ENCODE measurements at regions not wholly inside any gene's neighbourhood (a gene's known extent, or its start where the extent isn't known, plus 50 kb on each side); places are given as distances from the start of the nearest gene placed in this dataset.

- no peak for DNase-seq (ENCODE audit: low spot score)
Measured at GRCh38 chr2:40507432-40507831, 55.5 kb upstream of the SLC8A1 start.

- no peak for DNase-seq (ENCODE audit: low spot score)
Measured at GRCh38 chr2:40510304-40510703, 58.4 kb upstream of the SLC8A1 start.

DNA sequence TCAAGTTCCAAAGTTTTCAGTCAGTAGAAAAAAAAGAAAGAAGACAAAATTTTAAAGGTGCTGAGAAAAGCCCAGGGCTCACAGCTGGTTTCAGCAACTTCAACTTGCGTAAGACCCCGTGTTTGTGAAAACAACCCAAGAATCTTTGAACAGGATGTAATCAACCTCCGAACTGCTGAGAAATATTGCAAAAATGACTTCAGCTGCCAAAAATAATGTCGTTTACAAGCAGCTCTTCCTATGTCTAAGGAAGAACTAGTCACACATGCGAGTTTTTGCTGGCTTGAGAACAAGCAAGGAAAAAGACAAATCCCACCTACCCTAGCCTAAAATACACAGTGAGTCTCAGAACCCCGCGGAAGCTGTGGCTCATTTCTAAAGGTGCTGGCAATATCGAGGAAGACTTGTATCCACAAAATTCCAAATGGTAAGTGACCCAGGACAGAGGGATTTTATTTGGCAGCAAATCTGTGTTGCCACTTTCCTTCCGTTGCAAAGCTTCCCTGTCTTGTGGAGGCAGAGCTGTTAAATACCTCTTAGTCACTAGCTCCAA is 59.8 kb upstream of the SLC8A1 start:
- no peak for DNase-seq (ENCODE audit: low spot score)

DNA sequence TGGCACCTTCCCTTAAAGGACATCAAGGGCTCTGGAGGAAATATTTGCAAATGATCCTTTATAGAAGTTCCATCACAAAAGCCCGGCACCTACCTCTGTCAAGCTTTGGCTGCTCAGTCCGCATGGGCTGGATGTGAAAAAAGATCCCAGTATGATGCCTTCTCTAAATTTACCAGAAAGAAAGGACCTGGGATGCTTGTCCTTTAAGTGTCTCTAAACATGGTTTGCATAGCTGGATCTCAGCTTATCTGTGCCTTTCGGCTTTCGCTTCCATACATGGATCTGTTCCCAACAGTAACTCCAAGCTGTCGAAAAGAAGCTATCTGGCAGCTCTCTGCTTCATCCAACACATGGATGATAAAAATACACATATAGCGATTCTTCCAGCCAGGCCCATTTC is 60.4 kb upstream of the SLC8A1 start:
- no peak for DNase-seq (ENCODE audit: low spot score)

DNA sequence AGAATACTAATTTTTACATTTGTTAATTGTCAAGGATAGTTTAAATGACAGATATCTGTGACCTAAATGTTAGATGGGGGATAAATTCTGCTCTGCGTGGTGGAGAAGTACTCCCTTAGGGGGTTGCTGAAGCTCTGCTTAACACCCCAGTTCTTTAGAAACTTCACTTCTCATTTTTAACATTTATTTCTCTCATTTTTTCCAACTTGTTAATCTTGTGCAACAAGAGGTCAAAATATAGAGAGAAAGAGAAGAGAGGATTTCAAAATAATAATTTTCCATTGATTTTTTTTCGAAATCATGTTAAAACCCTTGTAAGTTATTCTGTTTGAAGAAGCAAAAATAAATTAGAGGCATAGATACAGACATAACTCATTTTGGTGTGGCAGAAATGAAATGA is 61.3 kb upstream of the SLC8A1 start:
- no peak for DNase-seq (ENCODE audit: low spot score)

DNA sequence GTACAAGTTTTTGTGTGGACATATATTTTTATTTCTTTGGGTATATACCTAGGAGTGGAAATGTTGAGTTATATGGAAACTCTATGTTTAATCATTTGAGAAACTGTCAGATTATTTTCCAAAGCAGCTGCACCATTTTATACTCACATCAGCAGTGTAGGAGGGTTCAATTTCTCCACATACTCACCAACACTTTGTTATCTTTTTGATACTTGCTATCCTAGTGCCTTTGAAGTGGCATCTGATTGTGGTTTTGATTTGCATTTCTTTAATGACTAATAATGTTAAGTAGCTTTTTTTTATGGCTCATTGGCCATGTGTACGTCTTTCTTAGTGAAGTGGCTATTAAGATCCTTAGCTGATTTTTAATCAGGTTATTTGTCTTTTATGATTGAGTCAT is 64.7 kb upstream of the SLC8A1 start:
- DNase-seq (ENCODE audit: low spot score): no peak

- DNase-seq (ENCODE audit: low spot score): no peak
Measured at GRCh38 chr2:40528564-40528963, 76.7 kb upstream of the SLC8A1 start.

DNA sequence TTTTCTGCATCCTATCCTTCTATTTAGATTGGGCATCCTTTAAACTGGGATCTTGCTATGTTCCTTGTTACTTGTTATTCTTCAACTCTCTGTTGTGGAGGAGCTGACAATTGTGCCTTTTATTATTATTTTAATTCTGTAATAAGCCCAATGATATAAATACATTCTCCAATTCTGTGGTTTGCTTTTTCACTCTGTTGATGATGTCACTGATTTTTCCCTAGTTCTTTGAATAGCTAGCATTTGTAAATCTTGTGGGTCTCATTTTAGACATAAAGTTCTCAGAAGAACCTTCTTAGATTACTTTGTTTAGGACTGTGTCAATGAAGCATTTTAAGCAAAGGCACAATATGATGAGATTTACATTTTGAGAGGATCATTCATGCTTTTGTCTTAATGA is 79.5 kb upstream of the SLC8A1 start:
- DNase-seq (ENCODE audit: low spot score): no peak

DNA sequence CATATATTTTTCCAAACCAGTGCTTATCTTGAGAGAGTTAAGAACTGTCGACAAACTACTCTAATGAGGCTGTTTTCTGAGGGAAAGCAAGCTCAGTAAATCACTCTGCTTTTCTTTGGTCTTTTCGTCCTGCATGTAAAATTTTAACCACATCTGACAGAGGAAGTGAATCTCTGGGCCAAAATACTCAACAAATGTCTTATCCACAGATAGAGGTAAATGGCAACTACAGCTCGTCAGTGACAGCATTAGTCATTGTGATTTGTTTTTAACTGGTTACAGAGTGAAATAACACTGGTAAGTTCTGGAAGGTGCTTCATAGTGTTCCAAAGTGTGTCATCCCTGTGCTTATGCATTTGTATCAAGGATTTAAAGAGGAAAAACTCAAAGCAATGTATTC is 82.6 kb upstream of the SLC8A1 start:
- no peak for DNase-seq (ENCODE audit: low spot score)

DNA sequence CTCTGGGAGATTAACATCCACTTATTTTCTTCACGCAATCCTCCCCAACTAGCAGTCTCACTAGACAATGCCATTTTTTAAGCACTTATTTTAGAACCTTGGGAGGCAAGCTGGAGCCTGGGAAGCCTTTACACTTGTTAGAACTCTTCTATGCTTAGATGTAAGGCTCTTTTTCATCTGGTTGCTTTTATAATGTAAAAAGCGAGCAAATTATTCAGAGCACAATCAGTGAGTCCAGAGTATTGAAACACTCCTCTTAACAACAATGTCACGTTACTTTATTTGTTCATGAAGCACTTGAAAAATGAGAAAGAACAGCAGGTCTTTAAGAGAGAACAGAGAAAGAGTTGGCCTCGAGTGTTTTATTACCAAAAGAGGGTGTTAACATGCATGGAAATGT is 84.1 kb upstream of the SLC8A1 start:
- no peak for DNase-seq (ENCODE audit: low spot score)

DNA sequence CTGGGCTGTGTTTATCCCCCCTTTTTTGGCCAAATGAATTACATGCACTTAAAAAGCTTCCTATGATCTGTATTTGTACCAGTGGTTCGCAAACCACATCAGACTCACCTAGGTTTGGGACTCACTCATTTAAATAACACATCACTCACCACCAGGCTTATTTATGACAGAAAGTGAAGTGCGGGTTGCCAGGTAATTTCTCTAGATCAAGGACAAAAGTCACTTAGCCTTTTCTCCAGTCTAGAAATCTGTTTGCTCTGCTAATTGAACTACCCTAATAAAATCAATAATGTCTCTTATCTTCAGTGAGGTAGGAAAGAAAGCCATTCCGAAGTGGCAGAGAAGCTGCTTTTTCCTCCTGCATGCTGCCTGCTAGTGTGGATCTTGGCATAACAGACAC is 88.1 kb upstream of the SLC8A1 start:
- no peak for DNase-seq (ENCODE audit: low spot score)

GRCh38 chr2:40543381-40543780 is 91.5 kb upstream of the SLC8A1 start:
- DNase-seq (ENCODE audit: low spot score): no peak

GRCh38 chr2:40544072-40544471 is 92.2 kb upstream of the SLC8A1 start:
- no peak for DNase-seq (ENCODE audit: low spot score)

GRCh38 chr2:40545645-40546044 is 93.8 kb upstream of the SLC8A1 start:
- DNase-seq (ENCODE audit: low spot score): no peak

DNA sequence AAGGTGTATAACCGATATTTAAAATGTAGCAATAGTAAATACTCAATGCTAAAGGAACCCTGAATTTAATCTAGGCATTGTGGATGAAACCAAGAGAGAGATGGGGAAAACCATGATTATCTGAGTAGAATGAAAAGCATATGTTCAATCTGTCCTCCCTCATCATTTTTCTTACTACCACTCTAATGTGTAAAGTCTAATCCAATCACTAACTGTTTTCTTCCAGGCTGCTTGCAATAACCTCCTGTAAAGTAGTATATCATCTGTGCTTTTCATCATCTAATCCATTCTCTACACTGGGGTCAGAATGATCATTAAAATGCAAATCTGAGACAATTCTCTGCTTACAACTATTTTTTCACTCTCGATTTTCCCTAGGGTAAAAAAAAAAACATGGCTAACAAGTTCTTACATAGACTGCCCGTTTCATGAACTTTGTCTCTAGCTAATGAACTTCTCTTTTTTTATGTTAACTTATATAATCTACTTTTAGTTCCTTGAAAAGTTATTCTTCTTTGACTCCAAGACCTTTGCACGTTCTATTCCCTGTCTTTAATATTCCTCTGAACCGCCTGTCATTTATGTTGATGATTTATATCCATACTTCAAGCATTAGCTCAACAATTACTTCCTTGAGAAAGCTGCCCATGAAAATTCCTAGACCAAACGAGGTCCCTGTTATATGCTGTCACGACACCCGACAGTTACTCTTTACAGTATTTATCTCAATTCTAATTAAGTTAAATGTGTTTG is 94.7 kb upstream of the SLC8A1 start:
- no peak for DNase-seq (ENCODE audit: low spot score)

GRCh38 chr2:40548521-40548920 is 96.6 kb upstream of the SLC8A1 start:
- DNase-seq (ENCODE audit: low spot score): no peak

GRCh38 chr2:40550085-40550484 is 98.2 kb upstream of the SLC8A1 start:
- no peak for DNase-seq (ENCODE audit: low spot score)

GRCh38 chr2:40551081-40551480 is 99.2 kb upstream of the SLC8A1 start:
- no peak for DNase-seq (ENCODE audit: low spot score)

GRCh38 chr2:40554665-40555294 is 102.9 kb upstream of the SLC8A1 start:
- peak; percentile 42 for DNase-seq (ENCODE audit: low spot score)

DNA sequence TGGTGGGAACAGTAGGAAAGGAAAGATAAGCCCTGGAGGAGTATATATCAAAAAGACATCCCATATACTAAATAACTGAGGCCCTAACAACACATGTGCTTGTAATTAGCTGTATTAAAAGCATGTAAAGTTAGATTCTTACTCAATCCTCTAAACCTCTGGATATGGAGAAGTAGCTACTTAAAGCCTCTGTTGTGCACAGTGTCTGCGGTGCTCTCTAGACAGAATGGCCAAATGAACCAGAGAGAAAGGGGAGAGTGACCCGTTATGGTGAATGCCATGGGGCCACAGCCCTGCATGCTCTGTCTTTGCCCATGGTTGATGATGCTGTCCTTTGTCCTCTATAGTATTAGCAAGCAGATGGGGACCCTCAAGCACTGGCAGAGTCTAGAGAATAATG is 104.4 kb upstream of the SLC8A1 start:
- no peak for DNase-seq (ENCODE audit: low spot score)

- DNase-seq (ENCODE audit: low spot score): no peak
Measured at GRCh38 chr2:40556739-40557138, 104.8 kb upstream of the SLC8A1 start.

GRCh38 chr2:40558761-40559160 is 106.9 kb upstream of the SLC8A1 start:
- no peak for DNase-seq (ENCODE audit: low spot score)

- no peak for DNase-seq (ENCODE audit: low spot score)
Measured at GRCh38 chr2:40559175-40559574, 107.3 kb upstream of the SLC8A1 start.

DNA sequence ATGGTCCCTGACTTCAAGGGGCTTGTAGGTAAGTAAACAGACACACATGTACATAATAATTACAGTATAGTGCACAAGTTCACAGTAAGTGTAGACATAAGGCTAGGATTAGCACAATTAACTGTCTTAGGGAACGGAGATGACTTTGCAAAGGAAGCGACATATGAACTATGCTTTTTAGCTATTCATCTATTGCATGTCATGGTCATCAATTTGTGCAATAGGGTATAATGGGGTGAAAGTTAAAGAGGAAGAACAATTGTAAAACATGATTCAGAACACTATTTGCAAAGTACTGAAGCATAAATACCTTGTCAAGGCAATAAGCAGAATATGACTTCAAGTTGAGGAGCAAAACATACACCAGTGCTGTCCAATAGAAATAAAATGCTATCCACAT is 112.3 kb upstream of the SLC8A1 start:
- no peak for DNase-seq (ENCODE audit: low spot score)
